Jurkat, Clone E6-1 (cell line): ENCODE measurements at regions not wholly inside any gene's neighbourhood (a gene's known extent, or its start where the extent isn't known, plus 50 kb on each side); places are given as distances from the start of the nearest gene placed in this dataset.

Experiments used
- DNase-seq: peaks from one replicate; pipeline ENCODE4 v3.0.0-alpha.2; 2011; ENCODE audit warnings: low read depth, low spot score
- H3K4me3 ChIP-seq: 2 replicates; pipeline ENCODE4 v1.5.1; 2011; ENCODE audit warnings: mild to moderate bottlenecking, low read length, control low read depth, moderate library complexity

DNA sequence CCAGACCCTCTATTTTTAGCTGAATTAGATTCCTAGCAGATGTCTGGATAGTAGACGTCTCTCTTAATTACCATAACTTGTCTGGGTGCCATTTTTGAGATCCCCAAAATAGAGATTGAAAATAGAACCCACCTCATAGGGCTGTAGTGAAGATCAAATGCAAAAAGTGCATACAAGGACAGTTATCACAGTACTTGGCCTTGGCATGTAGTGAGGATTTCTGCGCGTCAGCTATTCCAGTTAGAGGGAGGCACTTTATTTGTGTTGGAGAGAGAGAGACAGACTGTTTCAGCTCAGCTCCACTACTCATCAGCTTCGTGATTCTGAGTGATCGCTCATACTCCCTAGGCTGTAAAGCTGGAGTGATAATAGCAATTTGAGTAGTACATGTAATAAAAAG is 59.6 kb upstream of the CDH13 start:
- no peak overlapping the region for H3K4me3 ChIP-seq
- DNase-seq = no peak

DNA sequence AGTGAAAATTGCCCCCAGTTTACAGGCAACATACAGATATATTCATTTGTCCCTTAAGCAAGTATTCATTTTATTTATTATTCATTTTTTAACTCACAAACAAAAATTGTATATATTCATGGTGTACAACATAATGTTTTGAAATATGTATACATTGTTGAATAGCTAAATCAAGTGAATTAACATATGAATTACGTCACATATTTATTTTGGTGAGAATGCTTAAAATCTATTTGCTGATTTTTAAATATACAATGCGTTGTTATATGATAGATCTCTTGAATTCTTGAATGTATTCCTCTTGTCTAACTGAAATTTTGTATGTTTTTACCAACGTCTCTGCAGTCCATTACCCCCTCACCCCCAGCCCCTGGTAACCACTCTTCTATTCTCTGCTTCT is 63.4 kb upstream of the CDH13 start:
- no peak for DNase-seq
- no peak overlapping the region for H3K4me3 ChIP-seq

GRCh38 chr16:82562183-82562683 is 64.5 kb upstream of the CDH13 start:
- DNase-seq = no peak
- no peak overlapping the region for H3K4me3 ChIP-seq

GRCh38 chr16:82560805-82561325 is 65.9 kb upstream of the CDH13 start:
- no peak for DNase-seq
- H3K4me3 ChIP-seq = no peak overlapping the region

DNA sequence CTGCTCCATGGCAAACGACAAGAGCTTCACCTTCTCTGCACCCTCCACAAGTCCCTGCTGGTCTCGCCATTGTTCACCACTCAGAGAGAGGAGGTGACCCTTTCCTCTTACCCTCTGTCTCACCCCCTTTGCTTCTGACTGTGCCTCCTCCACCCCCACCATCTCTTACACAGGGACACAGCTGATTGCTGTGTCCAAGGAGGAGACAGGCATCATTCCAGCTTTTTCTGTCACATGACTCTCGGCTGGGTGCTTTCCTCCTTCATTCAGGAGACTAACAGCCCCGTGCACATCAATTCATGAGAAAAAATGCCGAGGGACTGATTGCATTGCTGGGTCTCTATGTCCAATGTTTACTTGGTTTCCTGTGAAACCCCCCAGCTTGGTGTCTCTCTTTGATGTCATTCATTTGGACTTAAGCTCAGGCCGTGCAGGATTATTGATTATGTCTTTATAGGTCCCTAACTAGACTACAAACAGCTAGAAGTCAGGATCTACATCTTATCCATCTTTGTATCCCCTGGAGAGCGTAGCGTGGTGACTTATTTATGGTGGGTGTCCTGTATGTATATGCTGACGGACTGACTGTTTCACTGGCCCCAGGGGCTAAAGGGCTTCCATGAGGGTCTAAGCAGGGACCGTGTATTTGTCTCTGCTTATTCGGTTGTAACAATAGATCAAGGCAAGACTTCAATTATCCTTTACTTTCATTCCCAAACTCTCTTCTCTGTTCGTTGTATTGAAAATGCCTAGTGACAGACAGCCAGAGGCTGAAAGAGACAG is 82.2 kb upstream of the CDH13 start:
- no peak for DNase-seq
- H3K4me3 ChIP-seq = no peak overlapping the region

- no peak for DNase-seq
- no peak overlapping the region for H3K4me3 ChIP-seq
Observed at GRCh38 chr16:82542714-82543113, 84.1 kb upstream of the CDH13 start.

DNA sequence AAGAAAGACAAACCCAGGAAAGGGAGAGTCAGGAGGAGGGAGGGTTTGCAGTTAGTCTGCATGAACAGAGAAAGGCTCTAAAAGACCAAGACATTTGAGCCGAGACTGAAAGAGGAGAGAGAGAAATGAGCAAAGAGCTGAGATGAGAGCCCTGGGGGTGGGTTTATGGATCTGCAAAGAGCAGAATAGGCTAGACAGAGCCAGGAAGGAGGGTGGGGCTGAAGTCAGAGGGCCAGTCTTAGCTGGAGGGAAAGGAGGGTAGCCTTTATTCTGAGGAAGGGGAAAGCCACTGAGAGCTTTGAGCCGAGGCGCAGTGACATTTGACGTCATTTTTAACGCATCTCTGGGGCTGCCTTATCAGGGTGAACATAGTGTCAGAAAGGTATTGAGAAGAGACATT is 85.7 kb upstream of the CDH13 start:
- no peak for DNase-seq
- no peak overlapping the region for H3K4me3 ChIP-seq

DNA sequence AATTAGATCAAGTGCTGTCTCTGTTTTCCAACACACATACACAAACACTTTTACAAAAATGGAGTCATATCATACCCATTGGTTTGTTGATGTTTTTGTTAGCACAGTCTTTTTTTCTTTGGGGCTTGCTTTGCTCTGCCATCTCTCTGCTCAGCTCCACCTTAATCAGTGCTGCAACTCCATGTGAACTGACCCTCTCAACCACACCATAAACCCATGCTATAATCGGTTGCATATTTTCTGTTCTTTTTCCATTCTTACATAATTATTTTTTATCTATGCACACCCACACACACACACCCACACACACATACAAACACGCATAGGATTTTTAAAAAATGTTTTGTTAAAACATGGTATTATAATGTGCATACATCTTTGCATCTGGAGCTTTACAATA is 91.0 kb upstream of the CDH13 start:
- DNase-seq = no peak

DNA sequence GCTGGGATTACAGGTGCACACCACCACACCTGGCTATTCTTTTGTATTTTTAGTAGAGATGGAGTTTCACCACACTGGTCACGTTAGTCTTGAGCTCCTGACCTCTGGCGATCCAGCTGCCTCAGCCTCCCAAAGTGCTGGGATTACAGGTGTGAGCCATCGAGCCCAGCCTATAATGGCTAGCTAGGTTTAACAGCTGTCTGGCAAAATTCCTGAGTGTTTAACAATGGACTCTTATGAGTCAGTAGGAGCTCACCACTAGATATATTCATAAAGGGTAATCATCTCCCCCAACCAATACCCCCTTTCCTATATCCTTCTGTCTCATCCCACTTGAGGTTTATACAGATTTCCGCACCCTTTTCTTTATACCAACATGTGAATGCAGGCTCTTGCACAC is 91.5 kb upstream of the CDH13 start:
- H3K4me3 ChIP-seq = no peak overlapping the region
- DNase-seq = no peak

More for the DNA sequence above, 91.0 kb upstream of the CDH13 start:
- H3K4me3 ChIP-seq = no peak overlapping the region

DNA sequence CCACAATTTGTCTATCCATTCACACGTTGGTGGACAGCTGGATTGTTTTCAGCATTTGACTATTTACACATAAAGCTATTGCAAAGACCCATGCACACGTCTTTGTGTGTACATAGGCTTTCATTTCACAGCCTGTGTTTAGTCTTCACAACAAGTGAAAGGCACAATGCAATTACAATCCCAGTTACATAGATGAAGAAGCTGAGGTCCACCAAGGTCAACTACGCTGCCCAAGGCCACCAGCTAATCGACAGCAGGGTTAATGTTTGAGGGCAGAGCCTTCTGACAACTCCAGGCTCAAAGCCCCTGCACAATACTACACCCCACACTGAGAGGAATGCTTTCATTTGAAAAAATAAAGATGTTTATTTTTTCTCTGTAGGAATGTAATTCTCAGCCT is 93.6 kb upstream of the CDH13 start:
- no peak for DNase-seq
- no peak overlapping the region for H3K4me3 ChIP-seq

DNA sequence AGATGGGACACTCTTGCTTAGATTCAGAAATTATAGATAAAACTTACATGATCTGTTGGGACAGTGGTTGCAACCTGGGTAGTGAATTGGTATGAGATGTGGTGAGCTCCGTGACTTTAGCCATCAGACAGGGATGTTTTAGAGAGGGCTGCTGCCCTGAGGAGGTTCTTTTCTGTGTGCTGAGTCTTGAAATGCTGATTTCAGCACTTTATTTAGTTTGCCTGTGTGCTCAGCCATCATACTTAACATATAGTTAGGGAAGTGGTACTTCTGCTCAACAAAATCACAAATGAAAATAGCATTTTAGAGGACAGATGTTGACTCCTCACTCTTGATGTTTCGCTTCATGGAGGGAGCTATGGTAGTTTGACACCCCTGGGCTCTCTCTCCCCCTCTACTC is 95.9 kb upstream of the CDH13 start:
- no peak for DNase-seq
- no peak overlapping the region for H3K4me3 ChIP-seq

DNA sequence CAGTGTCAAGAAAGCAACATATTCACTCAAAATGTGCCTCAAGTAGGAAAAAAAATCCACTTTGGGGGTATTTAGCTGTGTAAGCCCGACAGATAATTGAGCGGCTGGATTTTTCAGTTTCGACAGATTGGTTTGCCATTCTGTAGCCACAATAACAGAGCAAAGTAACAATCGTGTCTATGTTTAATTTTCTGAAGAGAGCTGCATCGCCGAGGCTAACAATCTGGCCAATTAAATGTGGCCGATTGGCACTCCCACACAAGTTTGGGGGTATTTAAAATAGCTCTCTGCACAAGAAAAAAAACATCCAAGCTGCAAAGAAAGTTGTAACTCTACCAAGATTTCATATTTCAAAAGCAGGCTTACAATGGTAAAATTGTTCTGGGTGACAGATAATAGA is 99.7 kb upstream of the CDH13 start:
- no peak for DNase-seq
- no peak overlapping the region for H3K4me3 ChIP-seq

DNA sequence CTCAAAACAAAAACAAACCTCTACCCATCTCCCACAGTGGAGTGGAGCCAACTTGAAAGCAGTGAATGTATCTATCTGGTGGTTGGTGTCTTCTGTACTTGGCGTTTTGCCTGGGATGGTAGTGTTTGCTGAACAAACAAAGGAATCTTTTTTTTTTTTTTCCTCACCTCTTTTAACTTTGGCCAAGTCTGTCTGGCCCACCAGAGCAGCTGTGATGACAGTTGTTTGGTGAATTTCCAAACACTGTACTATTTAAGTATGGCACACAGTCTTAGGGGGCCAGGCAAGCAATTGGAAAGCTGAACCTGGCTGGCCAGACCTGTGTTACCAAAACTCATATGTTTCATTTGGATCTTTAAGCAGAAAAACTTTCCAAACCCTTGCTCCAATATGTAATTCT is 101.8 kb upstream of the CDH13 start:
- no peak for DNase-seq
- no peak overlapping the region for H3K4me3 ChIP-seq

DNA sequence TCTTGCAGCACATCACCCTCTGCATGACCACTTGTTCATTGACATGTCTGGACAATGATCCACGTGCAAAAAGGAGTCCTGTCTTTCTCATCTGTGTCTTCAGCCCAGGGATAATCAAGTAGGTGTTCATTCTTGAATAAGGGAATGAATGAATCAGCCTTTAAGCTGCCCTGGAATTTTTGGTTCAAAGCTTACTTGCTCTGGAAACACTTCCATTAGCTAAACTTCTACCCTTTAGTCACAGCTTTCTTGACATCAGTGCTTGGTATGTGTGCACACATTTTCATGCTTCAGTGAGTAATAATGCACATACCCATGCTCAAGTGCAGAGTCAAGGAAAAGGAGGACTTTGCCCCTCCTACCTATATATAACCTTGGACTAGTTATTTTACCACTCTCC is 103.0 kb upstream of the CDH13 start:
- DNase-seq = no peak
- no peak overlapping the region for H3K4me3 ChIP-seq

- no peak for DNase-seq
- H3K4me3 ChIP-seq = no peak overlapping the region
Observed at GRCh38 chr16:82522026-82522425, 104.7 kb upstream of the CDH13 start.

GRCh38 chr16:82518811-82519210 is 108.0 kb upstream of the CDH13 start:
- no peak overlapping the region for H3K4me3 ChIP-seq
- DNase-seq = no peak

- no peak overlapping the region for H3K4me3 ChIP-seq
- no peak for DNase-seq
Observed at GRCh38 chr16:82514262-82514661, 112.5 kb upstream of the CDH13 start.

GRCh38 chr16:82510789-82511305 is 115.9 kb upstream of the CDH13 start:
- no peak overlapping the region for H3K4me3 ChIP-seq
- DNase-seq = no peak

- DNase-seq = no peak
- H3K4me3 ChIP-seq = no peak overlapping the region
Observed at GRCh38 chr16:82509691-82510430, 116.9 kb upstream of the CDH13 start.
